ENCODE measurements at regions not wholly inside any gene's neighbourhood (a gene's known extent, or its start where the extent isn't known, plus 50 kb on each side); places are given as distances from the start of the nearest gene placed in this dataset.
"Not testable (repeated sequence)": the region's sequence is repeated elsewhere in the genome, so short reads cannot be mapped to it uniquely, and the experiment has no call there.

DNA sequence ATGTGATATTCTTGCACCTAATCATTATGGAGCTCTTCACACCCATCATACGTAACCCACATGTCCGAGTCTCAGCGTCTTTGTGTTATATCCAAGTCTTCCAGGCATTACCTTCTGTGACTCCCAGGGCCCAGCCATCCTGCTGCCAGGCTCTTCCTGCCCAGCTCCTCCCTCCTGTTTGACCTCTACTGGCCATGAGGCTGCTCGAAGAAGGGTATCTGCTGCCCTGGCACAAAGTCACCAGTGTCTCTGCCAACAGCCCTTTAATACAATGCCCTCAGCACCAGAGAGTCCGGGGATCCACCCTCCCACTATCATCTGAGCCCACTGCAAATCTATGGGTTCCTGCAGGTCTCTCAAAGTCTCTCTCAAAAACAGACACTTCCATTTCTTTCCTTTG, 65.3 kb upstream of the WAC start:
- DNase-seq, result no peak
- Histone ChIP-seq H3K27me3 (ENCODE audit: control insufficient read depth, insufficient read depth, low read length) (no peaks in the 10 kb centered on the region), H3K4me1 (ENCODE audit: control insufficient read depth, insufficient read depth, low read length) (no peaks in the 10 kb centered on the region), H3K36me3 (ENCODE audit: control insufficient read depth, insufficient read depth, low read length) (no peaks in the 10 kb centered on the region), H3K9me3 (ENCODE audit: control insufficient read depth, low read depth, low read length) (no peaks in the 10 kb centered on the region), H3K27ac (ENCODE audit: low read length) (no peak overlapping the region), H3K4me3 (ENCODE audit: low read length) (no peak overlapping the region)
- WGBS (ENCODE audit: insufficient coverage, low lambda C conversion rate), result no CpG with 5 or more reads among the region's 5 CpGs

DNA sequence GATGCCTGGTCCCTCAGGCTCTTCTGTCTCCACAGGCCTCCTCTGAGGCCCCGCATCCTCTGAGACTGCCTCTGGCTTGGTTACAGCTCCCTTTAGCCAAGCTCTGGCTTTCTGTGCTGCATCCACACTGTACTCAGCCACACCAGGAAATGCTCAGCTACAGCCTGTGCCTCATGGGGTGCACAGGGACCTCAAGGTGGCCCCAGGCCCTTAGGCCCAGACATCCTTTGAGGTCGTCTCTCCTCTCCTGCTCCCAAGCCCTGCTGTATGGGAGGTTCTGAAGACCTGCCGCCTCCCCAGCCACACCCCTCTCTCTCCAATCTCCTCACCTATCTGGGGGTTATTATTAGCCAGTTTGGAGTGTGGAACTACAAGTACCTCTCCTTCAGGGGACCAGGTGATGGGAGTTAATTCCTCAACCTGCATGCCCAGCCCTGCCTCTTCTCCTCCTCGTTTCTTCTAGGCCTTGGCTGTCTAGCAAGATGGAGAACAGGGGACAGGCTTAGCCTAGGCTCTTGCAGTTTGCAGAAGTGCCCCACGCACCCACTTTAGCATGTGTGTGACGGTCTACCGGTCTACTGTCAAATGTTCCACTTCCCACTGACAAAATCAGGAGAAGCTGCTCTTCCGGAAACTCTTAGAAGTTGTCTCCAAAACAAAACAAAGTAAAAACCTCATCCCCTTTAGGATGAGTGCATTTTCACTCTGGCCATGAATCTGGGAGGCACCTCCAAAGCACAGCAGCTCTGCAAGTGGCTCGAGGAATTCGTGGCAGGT, 64.0 kb upstream of the WAC start:
- Histone ChIP-seq H3K27me3 (ENCODE audit: control insufficient read depth, insufficient read depth, low read length) (no peaks in the 10 kb centered on the region), H3K27ac (ENCODE audit: low read length) (no peak overlapping the region), H3K36me3 (ENCODE audit: control insufficient read depth, insufficient read depth, low read length) (no peaks in the 10 kb centered on the region), H3K4me1 (ENCODE audit: control insufficient read depth, insufficient read depth, low read length) (no peaks in the 10 kb centered on the region), H3K9me3 (ENCODE audit: control insufficient read depth, low read depth, low read length) (no peaks in the 10 kb centered on the region), H3K4me3 (ENCODE audit: low read length) (no peak overlapping the region)
- DNase-seq, result no peak
- WGBS (ENCODE audit: insufficient coverage, low lambda C conversion rate), result no CpG with 5 or more reads among the region's 10 CpGs

DNA sequence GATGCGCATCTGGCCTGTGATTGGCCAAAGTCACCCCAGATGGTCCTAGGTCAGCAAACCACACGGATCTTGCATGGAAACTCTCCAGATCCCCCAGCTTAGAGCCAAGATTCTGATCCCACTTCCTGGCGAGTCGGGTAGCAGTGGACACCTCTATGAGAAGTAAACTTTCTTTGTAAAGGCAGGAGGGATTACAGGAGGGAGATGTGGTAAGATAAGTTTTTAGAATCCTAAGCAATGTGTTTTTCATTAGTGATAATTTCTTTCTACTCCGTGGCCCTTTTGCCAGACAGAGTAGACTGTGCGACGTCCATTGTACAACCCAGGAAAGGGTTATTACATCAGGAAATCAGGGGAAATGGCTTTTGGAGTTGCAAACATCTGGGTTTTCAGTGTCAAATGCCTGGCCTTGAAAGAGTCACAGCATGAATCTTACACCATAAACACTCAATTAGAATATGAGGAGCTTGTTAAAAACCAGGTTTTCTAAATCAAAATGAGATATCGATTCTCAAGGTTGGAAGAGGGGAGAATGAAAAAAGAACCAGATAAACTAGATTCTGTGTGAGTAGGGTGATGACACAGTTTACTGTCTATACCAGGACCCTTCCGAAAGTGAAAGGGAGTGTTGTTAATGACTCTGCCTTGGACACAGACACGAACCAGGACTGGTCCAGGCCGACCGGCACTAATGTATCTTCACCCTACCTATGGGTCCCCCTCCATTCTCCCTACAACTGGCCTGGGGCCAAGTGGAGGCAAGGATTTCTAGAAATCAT, 61.9 kb upstream of the WAC start:
- Histone ChIP-seq H3K27me3 (ENCODE audit: control insufficient read depth, insufficient read depth, low read length) (no peaks in the 10 kb centered on the region), H3K36me3 (ENCODE audit: control insufficient read depth, insufficient read depth, low read length) (no peaks in the 10 kb centered on the region), H3K9me3 (ENCODE audit: control insufficient read depth, low read depth, low read length) (no peaks in the 10 kb centered on the region), H3K4me3 (ENCODE audit: low read length) (no peak overlapping the region), H3K27ac (ENCODE audit: low read length) (no peak overlapping the region), H3K4me1 (ENCODE audit: control insufficient read depth, insufficient read depth, low read length) (no peaks in the 10 kb centered on the region)
- 61% methylated on average over 4 of the region's 12 CpGs for WGBS (ENCODE audit: insufficient coverage, low lambda C conversion rate)
- DNase-seq, result no peak

DNA sequence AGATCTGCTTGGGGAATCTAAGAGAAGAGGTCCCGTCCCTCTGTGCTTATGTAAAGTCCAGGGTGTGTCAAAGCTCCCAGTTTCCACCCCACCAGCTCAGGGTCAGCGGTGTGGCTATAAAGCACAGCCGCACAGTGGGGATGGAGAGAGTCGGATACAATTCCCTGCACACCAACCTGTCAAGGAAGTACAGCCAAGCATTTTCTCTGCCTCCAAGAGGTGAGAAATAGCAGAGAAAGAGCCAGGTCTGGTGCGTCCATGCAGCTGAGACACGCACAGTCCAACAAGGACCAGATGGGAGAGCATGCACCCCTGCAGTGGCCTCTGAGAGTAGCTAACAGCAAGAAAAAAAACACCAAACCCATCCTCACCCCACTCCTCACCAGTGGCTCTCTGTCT, 61.3 kb upstream of the WAC start:
- Histone ChIP-seq H3K9me3 (ENCODE audit: control insufficient read depth, low read depth, low read length) (no peaks in the 10 kb centered on the region), H3K27ac (ENCODE audit: low read length) (no peak overlapping the region), H3K36me3 (ENCODE audit: control insufficient read depth, insufficient read depth, low read length) (no peaks in the 10 kb centered on the region), H3K4me3 (ENCODE audit: low read length) (no peak overlapping the region), H3K27me3 (ENCODE audit: control insufficient read depth, insufficient read depth, low read length) (no peaks in the 10 kb centered on the region), H3K4me1 (ENCODE audit: control insufficient read depth, insufficient read depth, low read length) (no peaks in the 10 kb centered on the region)
- WGBS (ENCODE audit: insufficient coverage, low lambda C conversion rate), result no CpG with 5 or more reads among the region's 6 CpGs
- DNase-seq, result no peak

DNA sequence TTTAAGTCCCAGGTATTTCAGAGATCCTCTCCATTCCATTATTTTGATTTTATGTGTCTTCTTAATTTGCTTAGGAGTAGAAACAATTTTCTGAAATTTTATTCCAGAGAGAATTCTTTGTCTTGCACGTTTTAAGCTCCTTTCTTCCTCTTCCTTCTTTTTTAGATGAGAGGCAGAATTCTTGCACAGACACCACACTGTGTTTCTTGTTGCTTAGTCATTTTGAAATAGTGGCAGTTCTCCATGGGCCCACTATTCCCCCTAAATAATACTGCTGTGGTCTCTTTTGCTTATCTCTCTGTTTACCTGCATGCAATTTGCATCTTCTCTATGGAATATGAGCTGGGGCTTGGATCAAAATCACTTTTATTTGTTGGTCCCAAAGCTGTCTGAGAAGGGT, 54.3 kb upstream of the WAC start:
- Histone ChIP-seq H3K4me3 (ENCODE audit: low read length) (no peak overlapping the region), H3K27ac (ENCODE audit: low read length) (no peak overlapping the region), H3K4me1 (ENCODE audit: control insufficient read depth, insufficient read depth, low read length) (no peaks in the 10 kb centered on the region), H3K36me3 (ENCODE audit: control insufficient read depth, insufficient read depth, low read length) (no peaks in the 10 kb centered on the region), H3K9me3 (ENCODE audit: control insufficient read depth, low read depth, low read length) (no peaks in the 10 kb centered on the region), H3K27me3 (ENCODE audit: control insufficient read depth, insufficient read depth, low read length) (no peaks in the 10 kb centered on the region)
- 86% methylated on average over 1 of the region's 1 CpG for WGBS (ENCODE audit: insufficient coverage, low lambda C conversion rate)
- DNase-seq, result no peak

DNA sequence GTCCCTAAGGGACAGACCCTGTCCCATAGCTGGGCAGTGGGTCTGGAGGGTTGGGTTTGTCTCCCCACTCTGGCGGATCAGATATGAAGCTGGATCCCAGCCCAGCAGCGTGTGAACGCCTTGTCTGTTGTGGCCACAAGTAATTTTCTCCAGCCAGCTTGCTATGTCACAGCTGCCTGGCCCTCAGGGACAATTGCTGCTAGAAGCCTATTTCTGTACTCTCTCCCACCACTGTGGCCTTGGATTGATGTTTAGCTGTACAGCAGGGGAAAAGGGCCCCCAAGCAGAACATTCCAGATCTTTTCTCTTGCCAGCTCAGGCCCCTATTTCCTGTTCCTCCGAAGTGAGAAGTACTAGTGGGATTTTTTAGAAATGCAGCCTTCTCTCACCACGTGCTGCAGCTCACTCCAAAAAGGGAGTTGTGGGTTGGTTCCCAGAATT, 53.5 kb upstream of the WAC start:
- no peak for DNase-seq
- WGBS (ENCODE audit: insufficient coverage, low lambda C conversion rate), result 80% methylated on average over 1 of the region's 5 CpGs
- Histone ChIP-seq H3K4me1 (ENCODE audit: control insufficient read depth, insufficient read depth, low read length) (no peaks in the 10 kb centered on the region), H3K27ac (ENCODE audit: low read length) (no peak overlapping the region), H3K36me3 (ENCODE audit: control insufficient read depth, insufficient read depth, low read length) (no peaks in the 10 kb centered on the region), H3K9me3 (ENCODE audit: control insufficient read depth, low read depth, low read length) (no peaks in the 10 kb centered on the region), H3K27me3 (ENCODE audit: control insufficient read depth, insufficient read depth, low read length) (no peaks in the 10 kb centered on the region), H3K4me3 (ENCODE audit: low read length) (no peak overlapping the region)

DNA sequence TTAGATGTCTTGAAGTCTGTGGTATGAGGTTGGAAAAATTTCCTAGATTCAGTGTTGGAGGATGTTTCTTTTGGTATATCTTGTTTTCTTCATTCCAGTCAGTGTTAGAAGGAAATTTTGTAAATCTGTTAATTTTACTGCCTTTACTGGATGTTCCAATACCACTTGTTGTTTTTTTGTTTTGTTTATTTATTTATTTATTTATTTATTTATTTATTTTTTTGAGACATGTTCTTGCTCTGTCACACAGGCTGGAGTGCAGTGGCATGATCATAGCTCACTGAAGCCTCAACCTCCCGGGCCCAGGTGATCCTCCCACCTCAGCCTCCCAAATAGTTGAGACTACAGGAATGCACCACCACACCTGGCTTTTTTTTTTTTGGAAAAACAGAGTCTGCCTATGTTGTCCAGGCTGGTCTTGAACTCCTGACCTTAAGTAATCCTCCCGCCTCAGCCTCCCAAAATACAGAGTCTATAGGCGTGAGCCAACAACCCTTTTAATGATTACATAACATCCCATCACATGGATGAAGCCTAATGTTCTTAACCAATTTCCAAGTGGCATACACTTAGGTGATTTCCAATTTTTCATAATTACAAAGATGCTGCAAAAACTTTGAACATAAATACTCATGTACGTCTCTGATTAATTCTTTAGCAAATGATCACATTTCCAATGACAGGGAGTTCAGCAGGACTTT, 52.8 kb upstream of the WAC start:
- Histone ChIP-seq H3K4me1 (ENCODE audit: control insufficient read depth, insufficient read depth, low read length) (no peaks in the 10 kb centered on the region), H3K4me3 (ENCODE audit: low read length) (no peak overlapping the region), H3K27me3 (ENCODE audit: control insufficient read depth, insufficient read depth, low read length) (no peaks in the 10 kb centered on the region), H3K27ac (ENCODE audit: low read length) (no peak overlapping the region), H3K36me3 (ENCODE audit: control insufficient read depth, insufficient read depth, low read length) (no peaks in the 10 kb centered on the region), H3K9me3 (ENCODE audit: control insufficient read depth, low read depth, low read length) (no peaks in the 10 kb centered on the region)
- WGBS (ENCODE audit: insufficient coverage, low lambda C conversion rate), result no CpG with 5 or more reads among the region's 4 CpGs
- no peak for DNase-seq

DNA sequence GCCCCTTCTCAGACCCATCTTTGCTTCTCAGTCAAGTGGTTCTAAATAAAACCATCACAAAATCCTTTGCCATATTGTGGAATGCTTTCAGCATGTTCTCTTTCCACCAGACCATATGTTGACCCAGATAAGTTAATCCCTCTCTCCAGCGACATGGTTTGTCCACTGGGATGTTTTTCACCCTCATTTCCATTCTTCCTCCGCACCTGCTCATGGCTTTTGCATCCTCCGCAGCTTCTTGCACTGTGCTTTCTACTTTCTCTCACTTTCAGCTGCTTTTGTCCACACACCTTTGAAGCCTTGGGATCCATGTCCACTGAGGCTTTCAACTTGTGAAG, 52.3 kb upstream of the WAC start:
- Histone ChIP-seq H3K9me3 (ENCODE audit: control insufficient read depth, low read depth, low read length) (no peaks in the 10 kb centered on the region), H3K27ac (ENCODE audit: low read length) (no peak overlapping the region), H3K36me3 (ENCODE audit: control insufficient read depth, insufficient read depth, low read length) (no peaks in the 10 kb centered on the region), H3K27me3 (ENCODE audit: control insufficient read depth, insufficient read depth, low read length) (no peaks in the 10 kb centered on the region), H3K4me1 (ENCODE audit: control insufficient read depth, insufficient read depth, low read length) (no peaks in the 10 kb centered on the region), H3K4me3 (ENCODE audit: low read length) (no peak overlapping the region)
- no peak for DNase-seq
- WGBS (ENCODE audit: insufficient coverage, low lambda C conversion rate), result 14% methylated on average over 1 of the region's 3 CpGs

DNA sequence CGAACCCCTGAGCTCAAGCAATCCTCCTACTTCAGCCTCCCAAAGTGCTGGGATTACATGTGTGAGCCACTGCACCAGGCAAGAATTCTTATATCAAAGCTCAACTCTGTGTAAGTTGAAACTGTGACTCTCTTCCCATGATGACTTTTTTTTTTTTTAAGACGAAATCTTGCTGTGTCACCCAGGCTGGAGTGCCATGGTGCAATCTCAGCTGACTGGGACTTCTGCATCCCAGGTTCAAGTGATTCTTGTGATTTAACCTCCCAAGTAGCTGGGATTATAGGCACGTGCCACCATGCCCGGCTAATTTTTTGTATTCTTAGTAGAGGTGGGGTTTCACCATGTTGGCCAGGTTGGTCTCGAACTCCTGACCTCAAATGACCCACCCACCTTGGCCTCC, 51.6 kb upstream of the WAC start:
- H3K27ac ChIP-seq (ENCODE audit: low read length); H3K4me3 ChIP-seq (ENCODE audit: low read length); DNase-seq; H3K36me3 ChIP-seq (ENCODE audit: control insufficient read depth, insufficient read depth, low read length); H3K27me3 ChIP-seq (ENCODE audit: control insufficient read depth, insufficient read depth, low read length); H3K9me3 ChIP-seq (ENCODE audit: control insufficient read depth, low read depth, low read length); H3K4me1 ChIP-seq (ENCODE audit: control insufficient read depth, insufficient read depth, low read length): not testable (repeated sequence)
- no CpG with 5 or more reads among the region's 5 CpGs for WGBS (ENCODE audit: insufficient coverage, low lambda C conversion rate)

DNA sequence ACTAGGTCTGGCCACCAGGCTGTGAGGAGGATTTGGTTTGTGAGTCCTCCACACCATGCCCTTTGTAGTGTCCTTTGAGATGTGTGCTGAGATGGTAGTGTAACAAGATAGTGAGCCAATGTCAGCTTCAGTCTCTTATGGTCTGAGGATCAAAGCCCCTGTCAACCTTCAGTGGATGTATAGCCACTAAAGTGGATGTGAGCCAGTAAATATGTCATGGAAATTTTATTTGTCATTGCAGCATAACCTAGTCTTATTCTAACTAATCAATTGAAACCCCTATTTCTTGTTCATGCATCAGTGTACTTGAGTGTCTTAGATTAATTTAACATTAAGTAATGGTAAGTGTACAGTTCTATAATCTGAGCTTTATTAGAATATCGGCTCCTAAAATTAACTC, 51.0 kb upstream of the WAC start:
- no peaks in the 10 kb centered on the region for H3K9me3 ChIP-seq (ENCODE audit: control insufficient read depth, low read depth, low read length)
- H3K27ac ChIP-seq (ENCODE audit: low read length), result no peak overlapping the region
- H3K4me1 ChIP-seq (ENCODE audit: control insufficient read depth, insufficient read depth, low read length), result no peaks in the 10 kb centered on the region
- DNase-seq, result no peak
- H3K27me3 ChIP-seq (ENCODE audit: control insufficient read depth, insufficient read depth, low read length), result no peaks in the 10 kb centered on the region
- no peaks in the 10 kb centered on the region for H3K36me3 ChIP-seq (ENCODE audit: control insufficient read depth, insufficient read depth, low read length)
- no peak overlapping the region for H3K4me3 ChIP-seq (ENCODE audit: low read length)
- WGBS (ENCODE audit: insufficient coverage, low lambda C conversion rate), result no CpG with 5 or more reads among the region's 1 CpG
